CD4-positive, alpha-beta T cell (primary cell): ENCODE measurements at regions not wholly inside any gene's neighbourhood (a gene's known extent, or its start where the extent isn't known, plus 50 kb on each side); places are given as distances from the start of the nearest gene placed in this dataset.

ENCODE experiments used
- ATAC-seq: fragments of 200-7000 bp; cut with Tn5 transposase; one replicate; pipeline ENCODE4 v1.10.0; 2022; ENCODE audit warnings: mild to moderate bottlenecking; ENCODE audit not compliant: poor library complexity
- CTCF ChIA-PET: fragments of 350-600 bp; sonication (Branson Sonifier 250); formaldehyde crosslinking; loops from one replicate; lab custom pipeline; 2021; ENCODE audit warnings: antibody characterized with exemption, inconsistent platforms; lab: Charles Lee
- POLR2A ChIA-PET: fragments of 350-600 bp; sonication (Branson Sonifier 250); formaldehyde crosslinking; loops from one replicate; lab custom pipeline; 2021; ENCODE audit warnings: antibody characterized with exemption, inconsistent platforms; lab: Charles Lee
- DNase-seq, 14 experiments: peaks; one replicate each; pipeline ENCODE4 v3.0.0-alpha.2; 2013 to 2020; ENCODE audit warnings: mixed read lengths in 2 of 14
- H3K27ac ChIP-seq, 2 donors: one replicate each; pipeline versions ENCODE4 v1.5.1 to v1.7.0; 2013; ENCODE audit warnings: low read length in 2 of 2, low read depth in 1 of 2, mild to moderate bottlenecking in 1 of 2
- H3K27me3 ChIP-seq, 2 experiments: 1 replicate in 1 of 2; 2 replicates in 1 of 2; pipeline versions ENCODE4 v1.6.1 to v1.7.0; 2013; ENCODE audit warnings: low read length in 2 of 2, control low read depth in 1 of 2, mild to moderate bottlenecking in 1 of 2, moderate library complexity in 1 of 2; ENCODE audit not compliant: insufficient read depth in 2 of 2, control insufficient read depth in 1 of 2
- H3K36me3 ChIP-seq: one replicate; pipeline ENCODE4 v1.6.1; 2013; ENCODE audit warnings: low read length, control low read depth; ENCODE audit not compliant: insufficient read depth
- H3K4me1 ChIP-seq: one replicate; pipeline ENCODE4 v1.6.1; 2013; ENCODE audit warnings: low read length, control low read depth; ENCODE audit not compliant: insufficient read depth
- H3K4me3 ChIP-seq: one replicate; pipeline ENCODE4 v1.5.1; 2013; ENCODE audit warnings: mild to moderate bottlenecking, low read length, moderate library complexity
- H3K9me3 ChIP-seq, 2 experiments: 1 replicate in 1 of 2; 2 replicates in 1 of 2; pipeline versions ENCODE4 v1.6.1 to v1.7.0; 2013; ENCODE audit warnings: low read length in 2 of 2, mild to moderate bottlenecking in 2 of 2, control low read depth in 1 of 2, moderate library complexity in 1 of 2; ENCODE audit not compliant: control insufficient read depth in 1 of 2, insufficient read depth in 1 of 2
- H3K27ac Mint-ChIP-seq: one replicate; pipeline ENCODE4 v1.8.0; 2020; ENCODE audit warnings: mixed read lengths
- H3K27me3 Mint-ChIP-seq: one replicate; pipeline ENCODE4 v1.8.0; 2021; ENCODE audit warnings: mixed read lengths
- H3K36me3 Mint-ChIP-seq: one replicate; pipeline ENCODE4 v1.8.0; 2021; ENCODE audit warnings: low read depth, mixed read lengths
- H3K4me1 Mint-ChIP-seq: one replicate; pipeline ENCODE4 v1.8.0; 2021; ENCODE audit warnings: low read depth, mixed read lengths
- H3K4me3 Mint-ChIP-seq: one replicate; pipeline ENCODE4 v1.8.0; 2020; ENCODE audit warnings: mild to moderate bottlenecking, mixed read lengths
- H3K9me3 Mint-ChIP-seq: one replicate; pipeline ENCODE4 v1.8.0; 2020; ENCODE audit warnings: mixed read lengths
- CTCF ChIP-seq: fragments of 200-600 bp; IDR thresholded peaks from one replicate; pipeline ENCODE4 v1.8.0; 2022; ENCODE audit warnings: antibody characterized with exemption, mild to moderate bottlenecking
- intact Hi-C, 2 experiments: fragments of 100-400 bp; cut with DNase I in 1 of 2; cut with micrococcal nuclease in 1 of 2; formaldehyde crosslinking; loops; one replicate each; pipeline versions ENCODE4 v1.15.1 to v1.9.0; 2023 to 2025; cut with DNase I, micrococcal nuclease

DNA sequence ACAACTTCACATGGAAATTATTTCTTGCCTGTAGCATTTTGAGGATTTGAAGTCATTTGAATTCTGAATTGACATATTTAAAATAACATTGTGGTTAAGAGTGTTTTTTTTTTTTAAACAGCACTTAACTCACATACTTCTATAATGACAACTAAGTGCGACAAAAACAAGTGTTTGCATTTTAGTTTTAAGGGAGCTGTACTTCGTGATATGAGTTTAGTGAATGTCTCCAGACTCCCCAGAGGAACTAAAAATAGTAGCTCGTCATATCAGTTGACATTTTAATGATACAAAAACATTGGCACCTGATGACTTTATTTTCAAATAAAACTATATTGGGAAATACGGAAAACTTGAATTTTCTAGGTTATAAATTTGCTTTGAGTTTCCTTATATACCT, 389.6 kb upstream of the MON1B start:
- POLR2A ChIA-PET: no interaction called here
- no peaks in the 10 kb centered on the region for H3K4me1 Mint-ChIP-seq
- no peak overlapping the region for H3K4me3 Mint-ChIP-seq
- peaks cover 7% of the 10 kb centered on the region for H3K9me3 Mint-ChIP-seq
- H3K27ac ChIP-seq: no peak overlapping the region
- intact Hi-C loops: no loop called here
- CTCF ChIA-PET: no interaction called here
- no peak for ATAC-seq
- H3K9me3 ChIP-seq: peaks cover 3 to 4% of the 10 kb centered on the region in 2 experiments
- H3K27me3 Mint-ChIP-seq: no peaks in the 10 kb centered on the region
- no peak overlapping the region for H3K4me3 ChIP-seq
- H3K27me3 ChIP-seq: no peaks in the 10 kb centered on the region
- no peaks in the 10 kb centered on the region for H3K36me3 Mint-ChIP-seq
- no peak for DNase-seq
- no peak overlapping the region for H3K27ac Mint-ChIP-seq
- TF ChIP-seq CTCF: no peak
- H3K36me3 ChIP-seq: no peaks in the 10 kb centered on the region
- H3K4me1 ChIP-seq: no peaks in the 10 kb centered on the region

- ChIA-PET POLR2A (no interaction called here), CTCF (interaction anchor here (1.4 kb wide), 1 partner anchor 9 kb away, joined by 3 read pairs; no protein-coding TSS in a partner anchor)
- Histone ChIP-seq H3K27ac (no peak overlapping the region), H3K36me3 (no peaks in the 10 kb centered on the region), H3K4me1 (no peaks in the 10 kb centered on the region), H3K9me3 (peaks cover 0 to 5% of the 10 kb centered on the region in 2 experiments), H3K4me3 (no peak overlapping the region), H3K27me3 (no peaks in the 10 kb centered on the region)
- intact Hi-C loops: no loop called here
- Mint-ChIP-seq H3K4me3 (no peak overlapping the region), H3K36me3 (no peaks in the 10 kb centered on the region), H3K27me3 (no peaks in the 10 kb centered on the region), H3K4me1 (no peaks in the 10 kb centered on the region), H3K27ac (no peak overlapping the region), H3K9me3 (peaks cover 12% of the 10 kb centered on the region)
- DNase-seq (no peak), ATAC-seq (no peak)
- no peak for TF ChIP-seq CTCF
These were observed 374.5 kb upstream of the MON1B start for GRCh38 chr16:76816475-76816874.

DNA sequence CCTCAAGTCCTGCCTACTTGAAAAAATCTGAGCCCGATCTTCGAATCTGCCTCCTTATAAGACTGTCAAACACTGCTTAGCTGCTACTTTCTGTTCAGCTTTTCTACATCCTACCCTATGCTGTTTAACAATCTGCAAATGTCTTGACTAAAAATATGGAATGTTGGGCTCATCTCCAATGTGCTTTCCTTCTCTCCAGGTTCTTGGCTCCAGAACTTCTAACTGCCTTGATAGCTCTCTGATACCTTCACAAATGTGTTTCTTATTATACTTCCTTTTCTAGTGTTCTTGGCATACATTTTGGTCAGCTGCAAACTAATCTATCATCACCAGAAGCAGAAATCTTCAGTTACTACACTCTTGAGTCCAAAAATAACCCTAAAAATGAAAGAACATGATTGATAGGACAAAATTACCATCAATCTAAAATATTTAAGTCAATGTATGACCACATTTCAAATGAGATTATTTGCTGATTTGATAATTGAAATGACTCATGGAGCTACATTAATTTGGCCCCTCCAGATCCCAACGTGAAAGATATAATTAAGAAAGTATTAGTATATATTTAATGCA, 372.3 kb upstream of the MON1B start:
- no peaks in the 10 kb centered on the region for H3K4me1 ChIP-seq
- H3K27me3 Mint-ChIP-seq: no peaks in the 10 kb centered on the region
- H3K4me1 Mint-ChIP-seq: no peaks in the 10 kb centered on the region
- H3K4me3 Mint-ChIP-seq: no peak overlapping the region
- DNase-seq (no peak), ATAC-seq (no peak)
- no peaks in the 10 kb centered on the region for H3K27me3 ChIP-seq
- H3K9me3 Mint-ChIP-seq: peaks cover 4% of the 10 kb centered on the region
- H3K4me3 ChIP-seq: no peak overlapping the region
- H3K9me3 ChIP-seq: peaks cover 0 to 9% of the 10 kb centered on the region in 2 experiments
- H3K36me3 ChIP-seq: no peaks in the 10 kb centered on the region
- H3K27ac ChIP-seq: no peak overlapping the region
- intact Hi-C loops: no loop called here
- no peak for TF ChIP-seq CTCF
- no peak overlapping the region for H3K27ac Mint-ChIP-seq
- ChIA-PET POLR2A (no interaction called here), CTCF (no interaction called here)
- H3K36me3 Mint-ChIP-seq: no peaks in the 10 kb centered on the region
